ENCODE measurements at regions not wholly inside any gene's neighbourhood (a gene's known extent, or its start where the extent isn't known, plus 50 kb on each side); places are given as distances from the start of the nearest gene placed in this dataset.
A peak's percentile ranks its signal among the peaks of the same experiment; 100 is the strongest.

GRCh38 chr12:46450279-46450748, 77.7 kb upstream of the SLC38A2 start:
- Histone ChIP-seq H3K9ac (replicated peaks; ENCODE audit: extremely low read depth, insufficient read depth, low read length) (peak overlapping the region; percentile 22), H4K20me1 (replicated peaks; ENCODE audit: control insufficient read depth, extremely low read depth, insufficient read depth, low read length) (no peaks in the 10 kb centered on the region), H2AFZ (ENCODE audit: low read depth, low read length) (peak overlapping the region; percentile 1), H3K4me2 (ENCODE audit: insufficient read depth, low read length) (peak overlapping the region; percentile 48), H3K27ac (ENCODE audit: insufficient read depth, low read depth, low read length) (peak overlapping the region; percentile 84), H3K79me2 (ENCODE audit: control insufficient read depth, insufficient read depth, low read length) (no peaks in the 10 kb centered on the region), H3K4me1 (ENCODE audit: control insufficient read depth, extremely low read depth, insufficient read depth, low read length) (peaks cover 64% of the 10 kb centered on the region), H3K27me3 (ENCODE audit: control insufficient read depth in 2 of 2, insufficient read depth in 2 of 2, low read length in 2 of 2) (no peaks in the 10 kb centered on the region), H3K9me1 (replicated peaks; ENCODE audit: control insufficient read depth, extremely low read depth, insufficient read depth, low read length) (no peaks in the 10 kb centered on the region), H3K9me3 (replicated peaks; ENCODE audit: control insufficient read depth, insufficient read depth, low read length) (no peaks in the 10 kb centered on the region), H3K36me3 (ENCODE audit: control insufficient read depth in 2 of 2, extremely low read depth in 1 of 2, insufficient read depth in 2 of 2, low read length in 2 of 2) (no peaks in the 10 kb centered on the region), H3K4me3 (replicated peaks in 1 of 3; ENCODE audit: insufficient read depth in 1 of 3, low read depth in 1 of 3, low read length in 3 of 3) (no peak overlapping the region)
- intact Hi-C loops (cut with micrococcal nuclease) (loop anchor here (1.0 kb wide), 1 partner anchor 42 kb away; no protein-coding TSS in a partner anchor), dilution Hi-C loops (cut with MboI; ENCODE audit: extremely low pct_ligation_motif_present, low sequenced_read_pairs) (no loop called here)
- CTCF ChIA-PET: interaction anchor here (0.7 to 1.5 kb wide), 3 partner anchors 10 to 211 kb away, joined by 3 to 6 read pairs (median 3); no protein-coding TSS in a partner anchor
- DNase-seq (ENCODE audit: low read depth, low spot score): peak; percentile 73
- TF ChIP-seq GATA2 (IDR thresholded peaks at IDR 0.05; ENCODE audit: insufficient read depth, insufficient read length, low read depth, low read length): no peak
- TF ChIP-seq POLR2AphosphoS5 (IDR thresholded peaks at IDR 0.05; ENCODE audit: insufficient read depth, low read depth, low read length): peak; percentile 69
- TF ChIP-seq FOS (IDR thresholded peaks at IDR 0.05; ENCODE audit: borderline replicate concordance, insufficient read depth, low read length): peak; percentile 57
- no TSS peak for BruUV-seq (replicated peaks)
- peak; percentile 68 for FAIRE-seq
- POLR2A ChIA-PET: interaction anchor here (0.7 kb wide), 1 partner anchor 80 kb away, joined by 6 read pairs; no protein-coding TSS in a partner anchor

- no peaks in the 10 kb centered on the region for H3K27me3 ChIP-seq (ENCODE audit: control insufficient read depth in 2 of 2, insufficient read depth in 2 of 2, low read length in 2 of 2)
Measured at GRCh38 chr12:46449856-46450255, 77.3 kb upstream of the SLC38A2 start.

More at GRCh38 chr12:46449856-46450255, 77.3 kb upstream of the SLC38A2 start:
- POLR2A ChIA-PET: interaction anchor here (0.6 to 0.7 kb wide), 2 partner anchors 79 to 84 kb away, joined by 3 to 6 read pairs; no protein-coding TSS in a partner anchor
- intact Hi-C loops (cut with micrococcal nuclease): loop anchor here (1.0 to 5.0 kb wide), 3 partner anchors 42 to 212 kb away; no protein-coding TSS in a partner anchor
- Histone ChIP-seq H3K9ac (replicated peaks; ENCODE audit: extremely low read depth, insufficient read depth, low read length) (peak overlapping the region; percentile 22), H3K79me2 (ENCODE audit: control insufficient read depth, insufficient read depth, low read length) (no peaks in the 10 kb centered on the region), H3K9me3 (replicated peaks; ENCODE audit: control insufficient read depth, insufficient read depth, low read length) (no peaks in the 10 kb centered on the region), H3K4me2 (ENCODE audit: insufficient read depth, low read length) (peak overlapping the region; percentile 48), H3K36me3 (ENCODE audit: control insufficient read depth in 2 of 2, extremely low read depth in 1 of 2, insufficient read depth in 2 of 2, low read length in 2 of 2) (no peaks in the 10 kb centered on the region), H3K9me1 (replicated peaks; ENCODE audit: control insufficient read depth, extremely low read depth, insufficient read depth, low read length) (no peaks in the 10 kb centered on the region), H3K4me3 (replicated peaks in 1 of 3; ENCODE audit: insufficient read depth in 1 of 3, low read depth in 1 of 3, low read length in 3 of 3) (no peak overlapping the region), H2AFZ (ENCODE audit: low read depth, low read length) (no peak overlapping the region), H3K4me1 (ENCODE audit: control insufficient read depth, extremely low read depth, insufficient read depth, low read length) (peaks cover 69% of the 10 kb centered on the region), H4K20me1 (replicated peaks; ENCODE audit: control insufficient read depth, extremely low read depth, insufficient read depth, low read length) (no peaks in the 10 kb centered on the region), H3K27ac (ENCODE audit: insufficient read depth, low read depth, low read length) (peak overlapping the region; percentile 84)
- FAIRE-seq: peak; percentile 38
- dilution Hi-C loops (cut with MboI; ENCODE audit: extremely low pct_ligation_motif_present, low sequenced_read_pairs): no loop called here
- CTCF ChIA-PET: interaction anchor here (0.7 to 1.5 kb wide), 2 partner anchors 57 to 211 kb away, joined by 3 to 6 read pairs; no protein-coding TSS in a partner anchor
- DNase-seq (ENCODE audit: low read depth, low spot score): peak; percentile 45
- no peak for TF ChIP-seq POLR2A (IDR thresholded peaks at IDR 0.05; ENCODE audit: low read depth, low read length)
- no peak for TF ChIP-seq FOS (IDR thresholded peaks at IDR 0.05; ENCODE audit: borderline replicate concordance, insufficient read depth, low read length)
- TF ChIP-seq MAX (IDR thresholded peaks at IDR 0.05; ENCODE audit: insufficient read depth, insufficient read length): no peak
- no peak for TF ChIP-seq CTCF (IDR thresholded peaks at IDR 0.05; ENCODE audit: extremely low read depth in 1 of 2, insufficient read depth in 1 of 2, low read depth in 1 of 2, low read length in 2 of 2)
- TF ChIP-seq JUN (IDR thresholded peaks at IDR 0.05; ENCODE audit: borderline replicate concordance, insufficient read depth, insufficient read length, low read depth): no peak
- TF ChIP-seq MYC (IDR thresholded peaks at IDR 0.05; ENCODE audit: low read depth, low read length): no peak
- no peak for TF ChIP-seq GATA2 (IDR thresholded peaks at IDR 0.05; ENCODE audit: insufficient read depth, insufficient read length, low read depth, low read length)
- no peak for TF ChIP-seq POLR2AphosphoS5 (IDR thresholded peaks at IDR 0.05; ENCODE audit: insufficient read depth, low read depth, low read length)
- no peak for TF ChIP-seq EZH2 (IDR thresholded peaks at IDR 0.05; ENCODE audit: borderline replicate concordance, low read depth, low read length, severe bottlenecking)
- BruUV-seq (replicated peaks): TSS peak; percentile 20

All from endothelial cell of umbilical vein (primary cell).